ENCODE measurements at regions not wholly inside any gene's neighbourhood (a gene's known extent, or its start where the extent isn't known, plus 50 kb on each side); places are given as distances from the start of the nearest gene placed in this dataset.

DNA sequence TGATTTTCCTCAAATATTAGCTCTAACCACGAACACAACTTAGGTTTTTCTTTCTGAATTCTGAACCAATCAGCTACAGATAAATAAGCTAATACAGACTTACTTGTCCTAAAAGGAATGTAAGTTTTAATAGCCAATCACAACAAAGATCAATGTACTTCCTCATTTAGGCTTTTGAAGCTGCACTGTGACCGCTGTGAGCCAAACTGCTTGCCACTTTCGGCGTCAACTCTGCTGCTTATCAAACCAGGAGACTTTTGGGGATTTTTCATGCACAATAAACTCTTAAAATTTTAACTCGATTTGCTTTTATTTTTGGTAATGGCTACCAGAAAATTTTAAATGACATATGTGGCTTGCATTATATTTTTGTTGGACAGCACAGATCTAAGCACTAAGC, 92.5 kb downstream of the TMPRSS5 start:
- in situ Hi-C loops (cut with HindIII; ENCODE audit: low pct_ligation_motif_present, low sequenced_read_pairs) = no loop called here
- no peaks in the 10 kb centered on the region for H3K36me3 ChIP-seq (replicated peaks)
- no peak for DNase-seq
- TF ChIP-seq, protein P1, sequence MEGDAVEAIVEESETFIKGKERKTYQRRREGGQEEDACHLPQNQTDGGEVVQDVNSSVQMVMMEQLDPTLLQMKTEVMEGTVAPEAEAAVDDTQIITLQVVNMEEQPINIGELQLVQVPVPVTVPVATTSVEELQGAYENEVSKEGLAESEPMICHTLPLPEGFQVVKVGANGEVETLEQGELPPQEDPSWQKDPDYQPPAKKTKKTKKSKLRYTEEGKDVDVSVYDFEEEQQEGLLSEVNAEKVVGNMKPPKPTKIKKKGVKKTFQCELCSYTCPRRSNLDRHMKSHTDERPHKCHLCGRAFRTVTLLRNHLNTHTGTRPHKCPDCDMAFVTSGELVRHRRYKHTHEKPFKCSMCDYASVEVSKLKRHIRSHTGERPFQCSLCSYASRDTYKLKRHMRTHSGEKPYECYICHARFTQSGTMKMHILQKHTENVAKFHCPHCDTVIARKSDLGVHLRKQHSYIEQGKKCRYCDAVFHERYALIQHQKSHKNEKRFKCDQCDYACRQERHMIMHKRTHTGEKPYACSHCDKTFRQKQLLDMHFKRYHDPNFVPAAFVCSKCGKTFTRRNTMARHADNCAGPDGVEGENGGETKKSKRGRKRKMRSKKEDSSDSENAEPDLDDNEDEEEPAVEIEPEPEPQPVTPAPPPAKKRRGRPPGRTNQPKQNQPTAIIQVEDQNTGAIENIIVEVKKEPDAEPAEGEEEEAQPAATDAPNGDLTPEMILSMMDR (IDR thresholded peaks at IDR 0.05; ENCODE audit: low read depth, low read length, missing control alignments) = no peak
- no peak overlapping the region for H3K27ac ChIP-seq
- no peaks in the 10 kb centered on the region for H3K27me3 ChIP-seq (replicated peaks)
- no peak overlapping the region for H3K4me3 ChIP-seq (ENCODE audit: low read depth, low read length)

DNA sequence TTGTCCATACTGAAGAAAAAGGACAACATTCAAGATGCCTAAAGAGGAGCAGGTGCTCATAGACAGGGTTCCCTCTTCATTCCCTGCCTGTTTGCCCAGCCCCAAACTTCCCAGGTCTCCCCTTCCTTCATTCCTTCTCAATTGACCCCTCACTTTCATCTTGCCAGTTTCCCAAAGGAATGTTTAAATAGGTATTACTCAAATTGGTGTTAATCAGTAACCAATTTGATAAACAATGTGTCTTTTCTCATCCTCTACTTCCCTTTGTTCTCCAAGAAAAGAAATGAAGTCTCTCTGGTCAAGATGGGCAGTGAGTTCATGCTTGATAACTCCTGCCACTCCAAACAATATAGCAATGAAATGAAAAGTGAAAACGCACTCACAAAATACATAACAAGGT, 101.9 kb downstream of the TMPRSS5 start:
- DNase-seq = no peak
- H3K27me3 ChIP-seq (replicated peaks) = no peaks in the 10 kb centered on the region
- in situ Hi-C loops (cut with HindIII; ENCODE audit: low pct_ligation_motif_present, low sequenced_read_pairs) = no loop called here
- H3K4me3 ChIP-seq (ENCODE audit: low read depth, low read length) = no peak overlapping the region
- H3K36me3 ChIP-seq (replicated peaks) = no peaks in the 10 kb centered on the region
- no peak overlapping the region for H3K27ac ChIP-seq
- TF ChIP-seq, protein P1 (IDR thresholded peaks at IDR 0.05; ENCODE audit: low read depth, low read length, missing control alignments) = no peak

DNA sequence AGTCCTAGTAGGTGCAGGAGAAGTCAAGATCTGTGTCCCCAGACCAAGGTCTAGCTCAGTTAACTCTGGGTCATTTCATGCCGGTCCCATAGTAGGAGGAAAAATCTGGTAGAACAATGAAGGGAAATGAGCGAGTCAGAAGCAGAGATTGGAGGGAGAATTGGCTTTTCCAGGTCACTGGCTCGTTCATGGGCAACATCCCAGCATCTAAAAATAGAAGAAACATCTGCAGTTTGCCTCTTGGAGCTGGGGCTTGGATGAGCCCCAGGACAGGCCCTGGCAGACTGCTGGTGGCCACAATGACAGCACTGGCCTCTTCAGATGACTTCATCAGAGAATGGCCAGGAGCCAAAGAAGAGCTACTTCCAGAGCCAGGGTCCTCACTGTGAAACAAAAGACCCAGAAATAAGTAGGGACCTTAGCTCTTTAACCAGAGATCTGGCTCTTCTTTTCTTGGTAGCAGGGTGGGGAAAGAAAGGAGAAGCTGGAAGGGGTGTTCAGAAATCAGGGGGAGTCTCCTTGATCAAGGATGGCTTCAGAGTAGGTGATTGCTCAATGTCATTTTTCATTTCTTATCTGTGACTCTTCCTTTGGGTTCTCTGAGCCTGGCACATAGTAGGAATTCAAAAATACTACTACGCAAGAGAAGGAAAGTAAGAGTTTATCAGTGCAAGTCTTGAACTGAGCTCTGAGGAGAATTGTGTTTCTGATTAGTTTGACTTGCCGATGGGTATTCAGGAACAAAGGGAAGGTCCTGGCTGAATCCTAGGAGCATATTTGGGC, 102.6 kb downstream of the TMPRSS5 start:
- TF ChIP-seq, protein P1 (IDR thresholded peaks at IDR 0.05; ENCODE audit: low read depth, low read length, missing control alignments) = no peak
- Histone ChIP-seq H3K4me3 (ENCODE audit: low read depth, low read length) (no peak overlapping the region), H3K27ac (no peak overlapping the region), H3K27me3 (replicated peaks) (no peaks in the 10 kb centered on the region), H3K36me3 (replicated peaks) (no peaks in the 10 kb centered on the region)
- in situ Hi-C loops (cut with HindIII; ENCODE audit: low pct_ligation_motif_present, low sequenced_read_pairs) = no loop called here
- DNase-seq = no peak

DNA sequence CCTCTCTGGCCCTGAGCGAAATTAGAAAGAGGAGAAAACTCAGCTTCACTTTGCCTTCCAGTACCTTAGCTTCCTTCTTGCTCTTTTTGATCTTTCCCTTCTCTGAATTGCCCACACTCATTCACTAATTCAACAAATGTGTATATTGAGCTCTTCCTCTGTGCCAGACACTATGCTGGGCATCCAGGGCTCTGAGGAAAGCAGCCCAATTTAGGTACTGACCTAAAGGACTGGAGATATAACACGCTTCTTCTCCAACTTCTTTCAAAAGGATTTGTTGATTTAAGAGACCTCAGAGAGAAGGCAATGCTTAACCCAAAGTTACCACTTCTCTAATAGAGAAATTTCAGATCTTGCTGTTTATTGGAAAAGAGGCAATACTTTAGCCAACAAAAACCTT, 103.6 kb downstream of the TMPRSS5 start:
- Histone ChIP-seq H3K36me3 (replicated peaks) (no peaks in the 10 kb centered on the region), H3K27me3 (replicated peaks) (no peaks in the 10 kb centered on the region), H3K4me3 (ENCODE audit: low read depth, low read length) (no peak overlapping the region), H3K27ac (no peak overlapping the region)
- TF ChIP-seq, protein P1 (IDR thresholded peaks at IDR 0.05; ENCODE audit: low read depth, low read length, missing control alignments) = no peak
- no peak for DNase-seq
- in situ Hi-C loops (cut with HindIII; ENCODE audit: low pct_ligation_motif_present, low sequenced_read_pairs) = no loop called here

DNA sequence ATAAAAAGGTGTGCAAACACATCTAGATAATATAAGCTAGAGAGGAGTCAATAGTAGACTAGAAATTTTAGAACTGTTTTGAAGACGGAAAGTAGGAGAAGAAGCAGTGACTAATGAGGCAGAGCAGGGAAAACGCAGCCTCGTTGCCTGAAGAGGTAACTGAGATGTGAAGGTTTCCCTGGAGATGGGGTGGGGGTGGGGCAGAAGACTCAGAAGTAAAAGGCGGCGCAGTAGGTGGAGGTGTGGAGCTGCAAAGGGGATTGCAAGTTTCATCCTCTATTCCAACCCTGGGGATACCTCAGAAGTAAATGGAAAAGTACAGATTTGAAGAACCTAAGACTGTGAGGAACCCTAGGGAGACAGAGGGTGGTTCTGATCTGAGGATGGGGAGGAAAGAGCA, 109.5 kb downstream of the TMPRSS5 start:
- Histone ChIP-seq H3K36me3 (replicated peaks) (no peaks in the 10 kb centered on the region), H3K27ac (no peak overlapping the region), H3K27me3 (replicated peaks) (no peaks in the 10 kb centered on the region), H3K4me3 (ENCODE audit: low read depth, low read length) (no peak overlapping the region)
- in situ Hi-C loops (cut with HindIII; ENCODE audit: low pct_ligation_motif_present, low sequenced_read_pairs) = no loop called here
- TF ChIP-seq, protein P1 (IDR thresholded peaks at IDR 0.05; ENCODE audit: low read depth, low read length, missing control alignments) = no peak
- DNase-seq = no peak

Measured in brain microvascular endothelial cell (primary cell).